Right lobe of liver (tissue), 6 donors: ENCODE measurements at regions not wholly inside any gene's neighbourhood (a gene's known extent, or its start where the extent isn't known, plus 50 kb on each side); places are given as distances from the start of the nearest gene placed in this dataset.
A peak's percentile ranks its signal among the peaks of the same experiment; 100 is the strongest.

Experiments used
- ATAC-seq, 4 donors: fragments of 200-7000 bp; cut with Tn5 transposase; one replicate each; pipeline ENCODE4 v1.9.1; 2020; ENCODE audit warnings: mild to moderate bottlenecking in 4 of 4, moderate library complexity in 4 of 4
- DNase-seq, 3 donors: peaks; one replicate each; pipeline ENCODE4 v3.0.0-alpha.2; 2020
- H3K27ac ChIP-seq, 3 donors: fragments of 200-600 bp; one replicate each; pipeline ENCODE4 v1.8.0; 2022
- H3K27me3 ChIP-seq, 2 donors: fragments of 200-600 bp; one replicate each; pipeline ENCODE4 v1.8.0; 2022
- H3K36me3 ChIP-seq, 4 donors: fragments of 200-600 bp; sonication (generic) in 1 of 4; one replicate each; pipeline versions ENCODE4 v1.5.1 to v1.8.0; 2017 to 2022; ENCODE audit warnings: control low read depth in 1 of 4
- H3K4me1 ChIP-seq, 4 donors: fragments of 200-600 bp; sonication (generic) in 1 of 4; one replicate each; pipeline versions ENCODE4 v1.5.1 to v1.8.0; 2017 to 2022; ENCODE audit warnings: control low read depth in 1 of 4
- H3K4me3 ChIP-seq, 3 donors: fragments of 200-600 bp; one replicate each; pipeline ENCODE4 v1.8.0; 2022
- H3K9me3 ChIP-seq, 4 donors: fragments of 200-600 bp; sonication (generic) in 1 of 4; one replicate each; pipeline versions ENCODE4 v1.5.1 to v1.8.0; 2017 to 2022; ENCODE audit warnings: control low read depth in 1 of 4
- CTCF ChIP-seq, 4 donors: fragments of 200-600 bp in 3 of 4; fragments of 450-650 bp in 1 of 4; IDR thresholded peaks; one replicate each; pipeline versions ENCODE4 v1.5.1 to v1.8.0; 2016 to 2022; ENCODE audit warnings: antibody characterized with exemption in 4 of 4, mild to moderate bottlenecking in 2 of 4
- POLR2A ChIP-seq: fragments of 450-650 bp; IDR thresholded peaks from one replicate; pipeline ENCODE4 v1.6.1; 2017; ENCODE audit warnings: antibody characterized with exemption, mild to moderate bottlenecking
- WGBS: methylation state at CpG from one replicate; pipeline ENCODE4 v1.1.6; 2018; ENCODE audit warnings: low coverage, low lambda C conversion rate; ENCODE audit not compliant: insufficient coverage; ENCODE audit errors: missing lambda C conversion rate; 5-methylcytosine and 5-hydroxymethylcytosine counted together
- intact Hi-C, 2 donors: fragments of 100-400 bp; cut with DNase I; formaldehyde crosslinking; loops; one replicate each; pipeline versions ENCODE4 v1.11.2 to v1.14.1; 2022
- donor health status: DM: no; HTN: yes; CAD: no.
- donor health status: DM: no; HTN: no; CAD: no.
- donor health status: DM: no; HTN: no; CAD: no.
- donor health status: DM: no; HTN: yes; CAD: no.
- donor health status: DM: no; HTN: yes; CAD: no.

DNA sequence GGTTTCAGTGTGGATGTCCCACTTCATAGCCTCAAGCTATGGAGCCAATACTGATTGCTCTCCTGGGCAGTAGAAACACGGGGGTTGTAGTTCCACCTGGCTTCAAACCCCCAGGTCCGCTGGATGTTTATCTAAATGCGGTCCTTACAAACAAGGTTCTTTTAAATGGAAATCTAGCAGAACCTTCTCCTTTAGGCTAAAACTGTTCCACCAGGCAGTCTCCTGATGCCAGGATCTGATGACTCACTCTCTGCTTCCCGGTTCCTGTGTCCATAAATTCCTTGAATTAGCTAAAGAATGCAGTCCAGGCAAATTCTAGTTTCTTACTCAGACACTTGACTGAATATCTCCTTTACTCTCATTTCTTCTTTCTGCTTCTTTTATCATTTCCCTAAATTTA is 108.4 kb upstream of the FAM3C start:
- intact Hi-C loops: no loop called here
- no peaks in the 10 kb centered on the region for H3K36me3 ChIP-seq
- no peaks in the 10 kb centered on the region for H3K27me3 ChIP-seq
- H3K27ac ChIP-seq: no peak overlapping the region
- H3K9me3 ChIP-seq: peaks cover 0 to 5% (median 0%) of the 10 kb centered on the region in 4 donors
- no peak overlapping the region for H3K4me3 ChIP-seq
- no peaks in the 10 kb centered on the region for H3K4me1 ChIP-seq
- TF ChIP-seq CTCF (IDR thresholded peaks at IDR 0.05): no peak
- no peak for TF ChIP-seq POLR2A
- peak in 1 of 4 donors; percentile 41 for ATAC-seq
- DNase-seq: no peak
- WGBS: 45% methylated on average over 4 of the region's 4 CpGs

GRCh38 chr7:121503730-121504129 is 107.6 kb upstream of the FAM3C start:
- Histone ChIP-seq H3K27ac (no peak overlapping the region), H3K4me3 (no peak overlapping the region), H3K4me1 (no peaks in the 10 kb centered on the region), H3K36me3 (no peaks in the 10 kb centered on the region), H3K9me3 (peaks cover 0 to 5% (median 0%) of the 10 kb centered on the region in 4 donors), H3K27me3 (no peaks in the 10 kb centered on the region)
- DNase-seq (no peak), ATAC-seq (no peak)
- TF ChIP-seq POLR2A: no peak
- no peak for TF ChIP-seq CTCF (IDR thresholded peaks at IDR 0.05)
- WGBS: 90% methylated on average over 1 of the region's 1 CpG
- intact Hi-C loops: no loop called here

DNA sequence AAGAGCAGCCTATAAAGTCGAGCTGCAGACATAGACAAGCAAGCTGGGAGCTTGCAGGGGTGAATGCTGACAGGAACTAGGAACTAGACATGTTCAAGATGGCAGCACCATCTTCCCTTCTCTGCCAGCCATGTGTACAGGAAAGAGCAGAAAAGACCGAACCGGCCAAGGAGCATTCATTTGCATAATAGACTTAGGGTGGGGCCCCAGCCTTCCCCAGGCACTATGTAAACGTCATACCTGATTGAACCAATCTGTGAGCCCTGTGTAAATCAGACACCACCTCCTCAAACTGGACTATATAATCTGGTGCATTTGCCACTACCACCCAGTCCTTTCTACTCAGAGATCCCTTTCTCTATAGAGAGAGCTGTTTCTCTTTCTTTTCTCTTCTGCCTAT is 106.9 kb upstream of the FAM3C start:
- TF ChIP-seq POLR2A (no peak), CTCF (IDR thresholded peaks at IDR 0.05) (no peak)
- no peak for ATAC-seq
- WGBS: 25% methylated on average over 2 of the region's 4 CpGs
- Histone ChIP-seq H3K36me3 (no peaks in the 10 kb centered on the region), H3K4me1 (no peaks in the 10 kb centered on the region), H3K27me3 (no peaks in the 10 kb centered on the region), H3K9me3 (peaks cover 0 to 5% (median 0%) of the 10 kb centered on the region in 4 donors), H3K4me3 (no peak overlapping the region), H3K27ac (no peak overlapping the region)
- intact Hi-C loops: no loop called here
- no peak for DNase-seq

DNA sequence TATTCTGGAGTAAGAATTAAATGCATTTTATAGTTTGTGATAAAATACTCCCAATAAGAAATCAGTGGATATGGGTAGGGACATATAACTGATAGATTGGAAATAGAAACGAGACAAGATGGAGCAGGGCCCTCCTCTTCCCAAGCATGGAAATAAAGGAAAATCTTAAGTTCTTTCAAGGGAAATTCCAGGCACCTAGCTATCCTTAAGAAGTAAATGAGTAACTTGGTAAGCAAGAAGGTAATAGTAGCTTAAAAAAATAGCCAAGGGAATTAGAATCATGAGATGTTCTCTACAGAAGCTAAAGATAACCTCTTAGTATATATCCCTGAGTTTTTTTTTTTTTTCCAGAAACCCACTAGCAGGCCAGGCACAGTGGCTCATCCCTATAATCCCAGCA is 105.5 kb upstream of the FAM3C start:
- intact Hi-C loops: no loop called here
- WGBS: 69% methylated on average over 1 of the region's 1 CpG
- Histone ChIP-seq H3K9me3 (peaks cover 0 to 5% (median 0%) of the 10 kb centered on the region in 4 donors), H3K4me1 (no peaks in the 10 kb centered on the region), H3K27me3 (no peaks in the 10 kb centered on the region), H3K27ac (no peak overlapping the region), H3K36me3 (no peaks in the 10 kb centered on the region), H3K4me3 (no peak overlapping the region)
- ATAC-seq (no peak), DNase-seq (no peak)
- TF ChIP-seq POLR2A (no peak), CTCF (IDR thresholded peaks at IDR 0.05) (no peak)
